Loucy (cell line): ENCODE measurements at regions not wholly inside any gene's neighbourhood (a gene's known extent, or its start where the extent isn't known, plus 50 kb on each side); places are given as distances from the start of the nearest gene placed in this dataset.

ENCODE experiments used
- CTCF ChIP-seq: fragments of 200-600 bp; sonication (generic); conservative IDR thresholded peaks from 2 replicates; pipeline ENCODE4 v1.5.1; 2014; ENCODE audit warnings: mild to moderate bottlenecking, antibody characterized with exemption, low read length
- EZH2phosphoT487 ChIP-seq: fragments of 200-600 bp; IDR thresholded peaks from 2 replicates; pipeline ENCODE4 v1.6.1; 2018; ENCODE audit warnings: antibody characterized with exemption, mild to moderate bottlenecking, moderate library complexity, borderline replicate concordance

GRCh38 chr13:87057807-87058520, 613.2 kb upstream of the SLITRK5 start:
- TF ChIP-seq CTCF: no peak
- no peak for TF ChIP-seq EZH2phosphoT487
